MCF 10A (cell line): ENCODE measurements at regions not wholly inside any gene's neighbourhood (a gene's known extent, or its start where the extent isn't known, plus 50 kb on each side); places are given as distances from the start of the nearest gene placed in this dataset.

Source experiments
- BruUV-seq: library from RNA; stranded (reverse); fragments of 400-500 nt; replicated peaks from 2 replicates; lab custom pipeline; 2021; lab: Mats Ljungman, UMichigan
- CTCF ChIA-PET: fragments of 300-600 bp; sonication (Branson Sonifier 250); formaldehyde crosslinking; extraction: SDS; loops from one replicate; lab custom pipeline; 2021; ENCODE audit warnings: antibody characterized with exemption, inconsistent platforms; lab: Yijun Ruan, JAX
- POLR2A ChIA-PET: fragments of 300-600, 350-650 bp; sonication (Branson Sonifier 250); formaldehyde crosslinking; extraction: SDS; loops from one replicate; lab custom pipeline; 2020; ENCODE audit warnings: antibody characterized with exemption, inconsistent platforms; lab: Yijun Ruan, JAX
- DNase-seq: peaks from one replicate; pipeline ENCODE4 v3.0.0-alpha.2; 2018; ENCODE audit not compliant: unreplicated experiment
- H3K27ac Mint-ChIP-seq: one replicate; pipeline ENCODE4 v1.8.0; 2022; ENCODE audit warnings: mild to moderate bottlenecking, low read depth, mixed read lengths; ENCODE audit not compliant: unreplicated experiment
- H3K27me3 Mint-ChIP-seq: one replicate; pipeline ENCODE4 v1.8.0; 2022; ENCODE audit warnings: mixed read lengths; ENCODE audit not compliant: insufficient read depth, unreplicated experiment
- H3K36me3 Mint-ChIP-seq: one replicate; pipeline ENCODE4 v1.8.0; 2022; ENCODE audit warnings: mild to moderate bottlenecking, moderate library complexity, mixed read lengths; ENCODE audit not compliant: insufficient read depth, unreplicated experiment
- H3K4me1 Mint-ChIP-seq: one replicate; pipeline ENCODE4 v1.8.0; 2022; ENCODE audit warnings: mixed read lengths; ENCODE audit not compliant: insufficient read depth, unreplicated experiment
- H3K4me3 Mint-ChIP-seq: one replicate; pipeline ENCODE4 v1.8.0; 2022; ENCODE audit warnings: mild to moderate bottlenecking, moderate library complexity, mixed read lengths; ENCODE audit not compliant: unreplicated experiment
- H3K9me3 Mint-ChIP-seq: one replicate; pipeline ENCODE4 v1.8.0; 2022; ENCODE audit warnings: mixed read lengths; ENCODE audit not compliant: unreplicated experiment
- CTCF ChIP-seq: fragments of 200-600 bp; IDR thresholded peaks from one replicate; pipeline ENCODE4 v1.8.0; 2022; ENCODE audit warnings: antibody characterized with exemption, mild to moderate bottlenecking; ENCODE audit not compliant: unreplicated experiment
- intact Hi-C: fragments of 100-400 bp; cut with micrococcal nuclease; formaldehyde crosslinking; loops from 2 replicates; pipeline ENCODE4 v1.14.1; 2022

DNA sequence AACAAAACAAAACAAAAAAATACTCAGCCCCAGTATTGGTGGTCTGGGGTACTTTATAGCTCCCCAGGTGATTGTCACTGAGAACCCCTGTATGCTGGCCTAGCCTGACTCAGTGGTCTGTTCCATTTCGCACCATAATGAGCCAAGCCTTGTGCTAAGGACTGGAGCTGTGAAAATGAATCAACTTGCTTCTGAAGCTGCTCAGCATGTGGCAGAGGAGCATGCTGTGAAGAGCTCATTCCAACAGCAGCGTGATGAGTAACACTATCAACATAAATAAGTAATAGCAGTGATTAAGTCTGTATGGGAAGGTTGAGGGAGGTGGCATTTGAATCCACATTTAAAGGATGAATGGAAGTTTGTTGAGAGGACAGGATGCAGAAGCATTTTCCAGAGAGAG, 67.2 kb upstream of the ATL2 start:
- intact Hi-C loops = no loop called here
- no peaks in the 10 kb centered on the region for H3K27me3 Mint-ChIP-seq
- DNase-seq = peak; percentile 60
- ChIA-PET POLR2A (interaction anchor here (0.6 to 7.0 kb wide), 9 partner anchors 9 to 264 kb away, joined by 3 to 151 read pairs (median 4); partner anchors contain the start of gene ATL2), CTCF (interaction anchor here (0.5 to 7.1 kb wide), 10 partner anchors 9 to 72 kb away, joined by 3 to 41 read pairs (median 3); no protein-coding TSS in a partner anchor)
- BruUV-seq = no TSS peak
- H3K36me3 Mint-ChIP-seq = peaks cover 6% of the 10 kb centered on the region
- H3K4me1 Mint-ChIP-seq = peaks cover 37% of the 10 kb centered on the region
- H3K9me3 Mint-ChIP-seq = no peaks in the 10 kb centered on the region
- H3K27ac Mint-ChIP-seq = no peak overlapping the region
- no peak for TF ChIP-seq CTCF
- no peak overlapping the region for H3K4me3 Mint-ChIP-seq

GRCh38 chr2:38442643-38443541, 65.8 kb upstream of the ATL2 start:
- ChIA-PET CTCF (interaction anchor here (0.7 kb wide), 1 partner anchor 65 kb away, joined by 3 read pairs; no protein-coding TSS in a partner anchor), POLR2A (interaction anchor here (0.5 to 1.1 kb wide), 2 partner anchors 20 to 36 kb away, joined by 3 read pairs; no protein-coding TSS in a partner anchor)
- DNase-seq = peak; percentile 58
- Mint-ChIP-seq H3K27me3 (no peaks in the 10 kb centered on the region), H3K4me1 (peaks cover 41% of the 10 kb centered on the region), H3K4me3 (peak overlapping the region; percentile 11), H3K36me3 (peaks cover 6% of the 10 kb centered on the region), H3K9me3 (no peaks in the 10 kb centered on the region), H3K27ac (peak overlapping the region; percentile 40)
- no TSS peak for BruUV-seq
- TF ChIP-seq CTCF = no peak
- intact Hi-C loops = no loop called here

DNA sequence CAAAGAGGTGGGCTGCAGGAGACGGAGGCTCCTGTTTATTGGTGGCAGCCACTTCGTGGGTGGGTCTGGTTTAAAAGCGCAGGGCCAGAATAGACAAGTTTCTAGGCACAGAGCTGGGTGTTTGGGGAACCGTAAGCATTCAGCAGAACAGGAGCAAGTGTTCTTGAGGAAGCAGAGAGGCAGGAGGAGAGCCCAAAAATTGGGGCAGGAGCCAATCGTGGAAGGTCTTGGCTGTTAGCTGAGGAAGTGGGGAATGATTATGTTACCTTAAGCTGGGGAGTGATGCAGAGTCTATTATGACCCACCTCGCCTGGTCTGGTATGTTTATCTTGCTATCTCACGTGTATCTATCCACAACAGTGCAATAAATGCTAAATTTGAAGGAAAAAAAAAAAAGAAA, 64.3 kb upstream of the ATL2 start:
- POLR2A ChIA-PET = interaction anchor here (1.1 kb wide), 1 partner anchor 23 kb away, joined by 4 read pairs; no protein-coding TSS in a partner anchor
- H3K36me3 Mint-ChIP-seq = peaks cover 6% of the 10 kb centered on the region
- CTCF ChIA-PET = interaction anchor here (2.0 kb wide), 1 partner anchor 21 kb away, joined by 5 read pairs; no protein-coding TSS in a partner anchor
- no peak for TF ChIP-seq CTCF
- no TSS peak for BruUV-seq
- H3K27me3 Mint-ChIP-seq = no peaks in the 10 kb centered on the region
- H3K4me3 Mint-ChIP-seq = no peak overlapping the region
- H3K4me1 Mint-ChIP-seq = peaks cover 40% of the 10 kb centered on the region
- intact Hi-C loops = no loop called here
- H3K9me3 Mint-ChIP-seq = no peaks in the 10 kb centered on the region
- no peak for DNase-seq
- no peak overlapping the region for H3K27ac Mint-ChIP-seq

DNA sequence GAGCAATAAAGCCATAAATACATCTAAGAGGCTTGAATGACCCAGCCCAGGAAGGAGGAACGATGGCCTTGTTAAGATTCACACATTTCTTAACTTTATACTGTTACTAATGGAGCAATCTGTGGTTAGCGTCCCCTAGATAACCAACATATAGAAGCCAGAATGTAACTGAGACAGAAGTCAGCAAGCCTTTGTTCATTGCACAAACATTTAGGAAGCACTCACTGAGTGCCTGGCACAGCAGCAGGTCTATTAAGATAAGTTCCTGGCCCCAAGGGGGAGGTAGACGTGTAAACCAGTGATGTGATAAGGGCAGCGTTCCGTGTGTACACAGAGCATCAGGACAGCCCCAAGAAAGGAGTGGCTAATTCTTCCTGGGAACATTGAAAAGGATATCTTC, 63.6 kb upstream of the ATL2 start:
- no peaks in the 10 kb centered on the region for H3K27me3 Mint-ChIP-seq
- DNase-seq = no peak
- peaks cover 6% of the 10 kb centered on the region for H3K36me3 Mint-ChIP-seq
- intact Hi-C loops = no loop called here
- no TSS peak for BruUV-seq
- H3K27ac Mint-ChIP-seq = no peak overlapping the region
- no peaks in the 10 kb centered on the region for H3K9me3 Mint-ChIP-seq
- H3K4me1 Mint-ChIP-seq = peaks cover 47% of the 10 kb centered on the region
- TF ChIP-seq CTCF = no peak
- POLR2A ChIA-PET = interaction anchor here (0.7 to 1.1 kb wide), 2 partner anchors 23 to 63 kb away, joined by 3 to 4 read pairs; no protein-coding TSS in a partner anchor
- H3K4me3 Mint-ChIP-seq = no peak overlapping the region
- CTCF ChIA-PET = interaction anchor here (2.0 kb wide), 1 partner anchor 22 kb away, joined by 5 read pairs; no protein-coding TSS in a partner anchor
